ENCODE measurements at regions not wholly inside any gene's neighbourhood (a gene's known extent, or its start where the extent isn't known, plus 50 kb on each side); places are given as distances from the start of the nearest gene placed in this dataset.

DNA sequence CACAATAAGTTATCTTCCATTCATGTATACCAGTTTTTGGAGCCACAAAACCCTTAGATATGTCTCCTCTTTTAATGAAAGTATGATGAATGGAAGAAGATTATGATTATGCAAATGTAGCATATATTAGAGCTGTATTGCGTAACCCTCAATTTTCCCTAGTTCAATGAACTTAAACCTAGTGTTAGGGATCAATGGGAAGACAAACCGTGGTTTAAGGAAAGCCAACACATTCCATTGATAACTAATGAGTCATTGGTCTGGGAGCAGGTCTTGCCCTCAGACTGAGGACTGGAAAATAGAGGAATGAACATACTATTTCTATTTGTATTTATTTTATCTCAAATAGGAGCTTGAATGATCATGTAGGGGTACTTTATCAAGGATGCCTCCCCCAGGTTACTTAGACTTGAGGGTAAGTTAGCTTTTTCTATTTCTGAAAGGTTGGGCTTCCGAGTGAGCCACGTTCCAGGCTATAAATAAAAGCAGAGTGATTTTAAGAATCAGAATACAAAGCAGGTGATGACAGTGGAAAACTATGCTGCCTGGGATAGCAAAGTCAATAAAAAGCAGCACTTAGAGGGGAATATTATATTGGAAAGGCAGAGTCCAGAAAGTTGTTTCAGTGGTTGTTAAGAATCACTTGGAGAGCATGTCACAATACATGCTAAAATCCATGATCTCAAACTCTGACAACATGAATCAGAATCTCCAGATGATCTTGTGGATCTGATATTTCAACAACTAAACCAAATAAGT is 356.0 kb downstream of the ADAM29 start (continued):
- TF ChIP-seq TSHZ1 (tag by site-specific recombination; IDR thresholded peaks at IDR 0.05; ENCODE audit: borderline replicate concordance) (no peak), ZNF112 (tag by site-specific recombination; IDR thresholded peaks at IDR 0.05) (no peak), ZNF585B (tag by site-specific recombination; IDR thresholded peaks at IDR 0.05) (no peak)

- H3K4me1 ChIP-seq (ENCODE audit: control insufficient read depth, insufficient read depth, low read length) = no peaks in the 10 kb centered on the region
- POLR2A ChIA-PET = no interaction called here
- H3K4me3 ChIP-seq (ENCODE audit: low read depth, low read length) = no peak overlapping the region
- H3K27ac ChIP-seq (ENCODE audit: extremely low read depth, low read depth, low read length) = no peak overlapping the region
- H3K9me3 ChIP-seq (ENCODE audit: control insufficient read depth, insufficient read depth, low read depth, low read length) = no peaks in the 10 kb centered on the region
- TF ChIP-seq REPIN1 (tag by site-specific recombination; IDR thresholded peaks at IDR 0.05; ENCODE audit: low read depth) = no peak
- TF ChIP-seq ZNF16 (tag by site-specific recombination; IDR thresholded peaks at IDR 0.05; ENCODE audit: low read depth) = no peak
- CTCF ChIA-PET = no interaction called here
- no peaks in the 10 kb centered on the region for H3K36me3 ChIP-seq (ENCODE audit: control insufficient read depth in 2 of 2, insufficient read depth in 1 of 2, low read length in 2 of 2)
Measured at GRCh38 chr4:175277816-175278215, 359.7 kb downstream of the ADAM29 start.

- POLR2A ChIA-PET = no interaction called here
- no peak overlapping the region for H3K27ac ChIP-seq (ENCODE audit: extremely low read depth, low read depth, low read length)
- H3K9me3 ChIP-seq (ENCODE audit: control insufficient read depth, insufficient read depth, low read depth, low read length) = no peaks in the 10 kb centered on the region
- H3K4me3 ChIP-seq (ENCODE audit: low read depth, low read length) = no peak overlapping the region
- no peak for TF ChIP-seq ZNF16 (tag by site-specific recombination; IDR thresholded peaks at IDR 0.05; ENCODE audit: low read depth)
- TF ChIP-seq ZNF558 (tag by site-specific recombination; IDR thresholded peaks at IDR 0.05) = no peak
- TF ChIP-seq, protein P1, sequence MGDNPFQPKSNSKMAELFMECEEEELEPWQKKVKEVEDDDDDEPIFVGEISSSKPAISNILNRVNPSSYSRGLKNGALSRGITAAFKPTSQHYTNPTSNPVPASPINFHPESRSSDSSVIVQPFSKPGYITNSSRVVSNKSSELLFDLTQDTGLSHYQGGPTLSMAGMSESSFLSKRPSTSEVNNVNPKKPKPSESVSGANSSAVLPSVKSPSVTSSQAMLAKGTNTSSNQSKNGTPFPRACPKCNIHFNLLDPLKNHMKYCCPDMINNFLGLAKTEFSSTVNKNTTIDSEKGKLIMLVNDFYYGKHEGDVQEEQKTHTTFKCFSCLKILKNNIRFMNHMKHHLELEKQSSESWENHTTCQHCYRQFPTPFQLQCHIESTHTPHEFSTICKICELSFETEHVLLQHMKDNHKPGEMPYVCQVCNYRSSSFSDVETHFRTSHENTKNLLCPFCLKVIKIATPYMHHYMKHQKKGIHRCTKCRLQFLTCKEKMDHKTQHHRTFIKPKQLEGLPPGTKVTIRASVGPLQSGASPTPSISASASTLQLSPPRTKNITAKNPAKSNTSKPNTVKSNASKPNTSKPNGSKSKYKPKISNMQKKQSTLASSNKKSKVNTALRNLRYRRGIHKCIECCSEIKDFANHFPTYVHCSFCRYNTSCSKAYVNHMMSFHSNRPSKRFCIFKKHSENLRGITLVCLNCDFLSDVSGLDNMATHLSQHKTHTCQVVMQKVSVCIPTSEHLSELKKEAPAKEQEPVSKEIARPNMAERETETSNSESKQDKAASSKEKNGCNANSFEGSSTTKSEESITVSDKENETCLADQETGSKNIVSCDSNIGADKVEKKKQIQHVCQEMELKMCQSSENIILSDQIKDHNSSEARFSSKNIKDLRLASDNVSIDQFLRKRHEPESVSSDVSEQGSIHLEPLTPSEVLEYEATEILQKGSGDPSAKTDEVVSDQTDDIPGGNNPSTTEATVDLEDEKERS (tag by site-specific recombination; IDR thresholded peaks at IDR 0.05) = no peak
- no peak for TF ChIP-seq ZNF19 (tag by site-specific recombination; IDR thresholded peaks at IDR 0.05; ENCODE audit: low read depth)
- H3K36me3 ChIP-seq (ENCODE audit: control insufficient read depth in 2 of 2, insufficient read depth in 1 of 2, low read length in 2 of 2) = no peaks in the 10 kb centered on the region
- no peaks in the 10 kb centered on the region for H3K4me1 ChIP-seq (ENCODE audit: control insufficient read depth, insufficient read depth, low read length)
- CTCF ChIA-PET = no interaction called here
Measured at GRCh38 chr4:175280153-175280552, 362.0 kb downstream of the ADAM29 start.

- ChIA-PET CTCF (interaction anchor here (0.7 kb wide), 1 partner anchor 120 kb away, joined by 3 read pairs; no protein-coding TSS in a partner anchor), POLR2A (no interaction called here)
- no peak overlapping the region for H3K4me3 ChIP-seq (ENCODE audit: low read depth, low read length)
- no peaks in the 10 kb centered on the region for H3K36me3 ChIP-seq (ENCODE audit: control insufficient read depth in 2 of 2, insufficient read depth in 1 of 2, low read length in 2 of 2)
- no peaks in the 10 kb centered on the region for H3K4me1 ChIP-seq (ENCODE audit: control insufficient read depth, insufficient read depth, low read length)
- no peak overlapping the region for H3K27ac ChIP-seq (ENCODE audit: extremely low read depth, low read depth, low read length)
- H3K9me3 ChIP-seq (ENCODE audit: control insufficient read depth, insufficient read depth, low read depth, low read length) = no peaks in the 10 kb centered on the region
- no peak for TF ChIP-seq ZNF239 (tag by site-specific recombination; IDR thresholded peaks at IDR 0.05)
- TF ChIP-seq ZNF776 (tag by site-specific recombination; IDR thresholded peaks at IDR 0.05; ENCODE audit: borderline replicate concordance) = no peak
- TF ChIP-seq, protein P2, sequence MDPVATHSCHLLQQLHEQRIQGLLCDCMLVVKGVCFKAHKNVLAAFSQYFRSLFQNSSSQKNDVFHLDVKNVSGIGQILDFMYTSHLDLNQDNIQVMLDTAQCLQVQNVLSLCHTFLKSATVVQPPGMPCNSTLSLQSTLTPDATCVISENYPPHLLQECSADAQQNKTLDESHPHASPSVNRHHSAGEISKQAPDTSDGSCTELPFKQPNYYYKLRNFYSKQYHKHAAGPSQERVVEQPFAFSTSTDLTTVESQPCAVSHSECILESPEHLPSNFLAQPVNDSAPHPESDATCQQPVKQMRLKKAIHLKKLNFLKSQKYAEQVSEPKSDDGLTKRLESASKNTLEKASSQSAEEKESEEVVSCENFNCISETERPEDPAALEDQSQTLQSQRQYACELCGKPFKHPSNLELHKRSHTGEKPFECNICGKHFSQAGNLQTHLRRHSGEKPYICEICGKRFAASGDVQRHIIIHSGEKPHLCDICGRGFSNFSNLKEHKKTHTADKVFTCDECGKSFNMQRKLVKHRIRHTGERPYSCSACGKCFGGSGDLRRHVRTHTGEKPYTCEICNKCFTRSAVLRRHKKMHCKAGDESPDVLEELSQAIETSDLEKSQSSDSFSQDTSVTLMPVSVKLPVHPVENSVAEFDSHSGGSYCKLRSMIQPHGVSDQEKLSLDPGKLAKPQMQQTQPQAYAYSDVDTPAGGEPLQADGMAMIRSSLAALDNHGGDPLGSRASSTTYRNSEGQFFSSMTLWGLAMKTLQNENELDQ (tag by site-specific recombination; IDR thresholded peaks at IDR 0.05; ENCODE audit: low read depth) = no peak
- TF ChIP-seq ZNF658 (tag by site-specific recombination; IDR thresholded peaks at IDR 0.05) = no peak
- TF ChIP-seq, protein P3, sequence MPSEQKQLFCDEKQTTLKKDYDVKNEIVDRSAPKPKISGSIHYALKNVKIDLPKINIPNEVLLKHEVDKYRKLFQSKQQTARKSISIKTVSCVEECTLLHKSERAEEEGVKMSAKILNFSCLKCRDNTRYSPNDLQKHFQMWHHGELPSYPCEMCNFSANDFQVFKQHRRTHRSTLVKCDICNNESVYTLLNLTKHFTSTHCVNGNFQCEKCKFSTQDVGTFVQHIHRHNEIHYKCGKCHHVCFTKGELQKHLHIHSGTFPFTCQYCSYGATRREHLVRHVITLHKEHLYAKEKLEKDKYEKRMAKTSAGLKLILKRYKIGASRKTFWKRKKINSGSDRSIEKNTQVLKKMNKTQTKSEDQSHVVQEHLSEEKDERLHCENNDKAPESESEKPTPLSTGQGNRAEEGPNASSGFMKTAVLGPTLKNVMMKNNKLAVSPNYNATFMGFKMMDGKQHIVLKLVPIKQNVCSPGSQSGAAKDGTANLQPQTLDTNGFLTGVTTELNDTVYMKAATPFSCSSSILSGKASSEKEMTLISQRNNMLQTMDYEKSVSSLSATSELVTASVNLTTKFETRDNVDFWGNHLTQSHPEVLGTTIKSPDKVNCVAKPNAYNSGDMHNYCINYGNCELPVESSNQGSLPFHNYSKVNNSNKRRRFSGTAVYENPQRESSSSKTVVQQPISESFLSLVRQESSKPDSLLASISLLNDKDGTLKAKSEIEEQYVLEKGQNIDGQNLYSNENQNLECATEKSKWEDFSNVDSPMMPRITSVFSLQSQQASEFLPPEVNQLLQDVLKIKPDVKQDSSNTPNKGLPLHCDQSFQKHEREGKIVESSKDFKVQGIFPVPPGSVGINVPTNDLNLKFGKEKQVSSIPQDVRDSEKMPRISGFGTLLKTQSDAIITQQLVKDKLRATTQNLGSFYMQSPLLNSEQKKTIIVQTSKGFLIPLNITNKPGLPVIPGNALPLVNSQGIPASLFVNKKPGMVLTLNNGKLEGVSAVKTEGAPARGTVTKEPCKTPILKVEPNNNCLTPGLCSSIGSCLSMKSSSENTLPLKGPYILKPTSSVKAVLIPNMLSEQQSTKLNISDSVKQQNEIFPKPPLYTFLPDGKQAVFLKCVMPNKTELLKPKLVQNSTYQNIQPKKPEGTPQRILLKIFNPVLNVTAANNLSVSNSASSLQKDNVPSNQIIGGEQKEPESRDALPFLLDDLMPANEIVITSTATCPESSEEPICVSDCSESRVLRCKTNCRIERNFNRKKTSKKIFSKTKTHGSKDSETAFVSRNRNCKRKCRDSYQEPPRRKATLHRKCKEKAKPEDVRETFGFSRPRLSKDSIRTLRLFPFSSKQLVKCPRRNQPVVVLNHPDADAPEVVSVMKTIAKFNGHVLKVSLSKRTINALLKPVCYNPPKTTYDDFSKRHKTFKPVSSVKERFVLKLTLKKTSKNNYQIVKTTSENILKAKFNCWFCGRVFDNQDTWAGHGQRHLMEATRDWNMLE (tag by site-specific recombination; conservative IDR thresholded peaks at IDR 0.05; ENCODE audit: low read depth) = no peak
- no peak for TF ChIP-seq KLF7 (tag by site-specific recombination; IDR thresholded peaks at IDR 0.05; ENCODE audit: borderline replicate concordance)
Measured at GRCh38 chr4:175281894-175282293, 363.7 kb downstream of the ADAM29 start.

Data from HEK293 (cell line).